LNCaP clone FGC (cell line): ENCODE measurements at regions not wholly inside any gene's neighbourhood (a gene's known extent, or its start where the extent isn't known, plus 50 kb on each side); places are given as distances from the start of the nearest gene placed in this dataset.

Experiments
- DNase-seq: peaks from one replicate; pipeline ENCODE4 v3.0.0-alpha.2; 2011; ENCODE audit warnings: low read depth
- H3K4me3 ChIP-seq: 2 replicates; pipeline ENCODE4 v1.5.1; 2011; ENCODE audit warnings: mild to moderate bottlenecking, low read depth, low read length, control low read depth
- TF ChIP-seq, protein P1 (sequence below): IDR thresholded peaks from 2 replicates; pipeline ENCODE4 v1.5.1; 2012; ENCODE audit warnings: mild to moderate bottlenecking; ENCODE audit not compliant: control insufficient read depth, insufficient read depth; ENCODE audit errors: extremely low read depth

DNA sequence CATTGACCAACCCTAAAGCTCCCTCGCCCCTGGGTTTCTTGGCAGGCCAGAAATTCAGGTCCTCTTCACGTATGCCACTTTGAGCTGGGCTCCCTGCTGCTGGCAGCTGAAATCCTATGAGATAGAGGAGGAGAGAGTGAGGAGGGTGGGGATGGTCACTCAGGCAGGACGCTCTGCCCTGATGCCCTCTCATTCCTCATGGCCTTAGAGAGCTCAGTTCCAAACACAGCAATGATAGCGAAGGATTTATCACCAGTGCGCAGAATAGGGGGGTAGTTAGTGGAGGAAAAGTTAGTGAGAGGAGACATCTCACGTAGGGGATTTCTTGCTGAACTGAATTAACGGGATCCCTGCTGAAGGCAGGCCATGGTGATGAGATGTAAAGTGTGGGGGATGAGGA, 84.2 kb upstream of the PMEPA1 start:
- no peak for DNase-seq
- H3K4me3 ChIP-seq: no peak overlapping the region
- TF ChIP-seq, protein P1, sequence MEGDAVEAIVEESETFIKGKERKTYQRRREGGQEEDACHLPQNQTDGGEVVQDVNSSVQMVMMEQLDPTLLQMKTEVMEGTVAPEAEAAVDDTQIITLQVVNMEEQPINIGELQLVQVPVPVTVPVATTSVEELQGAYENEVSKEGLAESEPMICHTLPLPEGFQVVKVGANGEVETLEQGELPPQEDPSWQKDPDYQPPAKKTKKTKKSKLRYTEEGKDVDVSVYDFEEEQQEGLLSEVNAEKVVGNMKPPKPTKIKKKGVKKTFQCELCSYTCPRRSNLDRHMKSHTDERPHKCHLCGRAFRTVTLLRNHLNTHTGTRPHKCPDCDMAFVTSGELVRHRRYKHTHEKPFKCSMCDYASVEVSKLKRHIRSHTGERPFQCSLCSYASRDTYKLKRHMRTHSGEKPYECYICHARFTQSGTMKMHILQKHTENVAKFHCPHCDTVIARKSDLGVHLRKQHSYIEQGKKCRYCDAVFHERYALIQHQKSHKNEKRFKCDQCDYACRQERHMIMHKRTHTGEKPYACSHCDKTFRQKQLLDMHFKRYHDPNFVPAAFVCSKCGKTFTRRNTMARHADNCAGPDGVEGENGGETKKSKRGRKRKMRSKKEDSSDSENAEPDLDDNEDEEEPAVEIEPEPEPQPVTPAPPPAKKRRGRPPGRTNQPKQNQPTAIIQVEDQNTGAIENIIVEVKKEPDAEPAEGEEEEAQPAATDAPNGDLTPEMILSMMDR: no peak

GRCh38 chr20:57793421-57793820, 83.6 kb upstream of the PMEPA1 start:
- no peak overlapping the region for H3K4me3 ChIP-seq
- TF ChIP-seq, protein P1: no peak
- no peak for DNase-seq

- TF ChIP-seq, protein P1: no peak
- DNase-seq: no peak
- H3K4me3 ChIP-seq: no peak overlapping the region
Measured at GRCh38 chr20:57792386-57793080, 82.7 kb upstream of the PMEPA1 start.

- TF ChIP-seq, protein P1: no peak
- H3K4me3 ChIP-seq: no peak overlapping the region
- DNase-seq: no peak
Measured at GRCh38 chr20:57791966-57792365, 82.2 kb upstream of the PMEPA1 start.

DNA sequence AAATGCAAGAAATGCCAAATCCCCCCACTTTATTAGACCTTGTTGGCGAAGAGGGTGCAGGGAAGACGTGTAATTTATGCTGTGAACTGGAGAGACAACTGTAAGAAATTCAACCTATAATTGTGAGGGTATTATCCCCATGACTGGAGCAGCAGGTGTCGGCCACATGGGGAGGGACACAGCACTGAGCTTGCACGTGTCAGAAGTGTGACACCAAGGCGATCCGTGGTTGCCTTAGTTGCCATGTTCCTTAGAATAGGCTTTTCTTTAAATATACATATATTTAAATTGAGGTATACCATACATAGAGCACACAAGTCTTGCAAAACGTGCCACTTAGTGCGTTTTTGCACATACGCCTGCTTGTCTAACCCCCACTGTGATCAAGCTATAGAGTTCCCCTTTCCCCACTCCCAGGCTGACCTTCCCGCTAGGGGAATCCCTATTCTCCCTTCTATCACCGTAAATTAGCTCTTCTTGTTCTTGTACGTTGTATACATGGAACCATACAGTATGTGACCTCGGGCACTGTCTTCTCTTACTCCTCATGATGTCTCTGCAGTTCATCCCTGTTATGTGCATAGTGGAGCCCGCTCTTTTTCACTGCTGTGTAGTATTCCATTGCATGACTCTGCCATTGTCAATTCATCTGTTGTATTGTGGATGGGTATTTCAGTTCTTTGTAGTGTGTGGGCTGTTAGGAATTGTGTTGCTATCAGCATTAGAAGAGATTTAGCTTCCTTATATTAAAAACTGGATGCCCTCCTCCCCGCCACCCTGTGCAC, 81.6 kb upstream of the PMEPA1 start:
- TF ChIP-seq, protein P1: no peak
- H3K4me3 ChIP-seq: no peak overlapping the region
- DNase-seq: no peak

- no peak for DNase-seq
- TF ChIP-seq, protein P1: no peak
- no peak overlapping the region for H3K4me3 ChIP-seq
Measured at GRCh38 chr20:57790176-57790575, 80.4 kb upstream of the PMEPA1 start.
